Brain microvascular endothelial cell (primary cell): ENCODE measurements at regions not wholly inside any gene's neighbourhood (a gene's known extent, or its start where the extent isn't known, plus 50 kb on each side); places are given as distances from the start of the nearest gene placed in this dataset.
"Not testable (repeated sequence)": the region's sequence is repeated elsewhere in the genome, so short reads cannot be mapped to it uniquely, and the experiment has no call there.

Source experiments
- DNase-seq: peaks from one replicate; pipeline ENCODE4 v3.0.0-alpha.2; 2020
- H3K27ac ChIP-seq: fragments of 250-450 bp; sonication (Bioruptor Pico); 2 replicates; pipeline ENCODE4 v1.5.1; 2020; ENCODE audit warnings: mild to moderate bottlenecking, moderate library complexity
- H3K27me3 ChIP-seq: fragments of 250-450 bp; sonication (Bioruptor Pico); replicated peaks from 2 replicates; pipeline ENCODE4 v1.5.1; 2020; ENCODE audit warnings: mild to moderate bottlenecking
- H3K36me3 ChIP-seq: fragments of 250-450 bp; sonication (Bioruptor Pico); replicated peaks from 2 replicates; pipeline ENCODE4 v1.5.1; 2020; ENCODE audit warnings: mild to moderate bottlenecking
- H3K4me3 ChIP-seq: 2 replicates; pipeline ENCODE4 v1.5.1; 2011; ENCODE audit warnings: low read depth, mild to moderate bottlenecking, control low read depth, low read length, moderate library complexity
- in situ Hi-C: cut with HindIII; loops from 2 replicates; pipeline ENCODE4 v1.10.0; 2017; ENCODE audit warnings: low sequenced_read_pairs, low pct_ligation_motif_present
- TF ChIP-seq, protein P1 (sequence below): IDR thresholded peaks from 2 replicates; pipeline ENCODE4 v1.5.1; 2011; ENCODE audit warnings: low read depth, mild to moderate bottlenecking, moderate library complexity, low read length, control low read depth, inconsistent platforms; ENCODE audit errors: missing control alignments

DNA sequence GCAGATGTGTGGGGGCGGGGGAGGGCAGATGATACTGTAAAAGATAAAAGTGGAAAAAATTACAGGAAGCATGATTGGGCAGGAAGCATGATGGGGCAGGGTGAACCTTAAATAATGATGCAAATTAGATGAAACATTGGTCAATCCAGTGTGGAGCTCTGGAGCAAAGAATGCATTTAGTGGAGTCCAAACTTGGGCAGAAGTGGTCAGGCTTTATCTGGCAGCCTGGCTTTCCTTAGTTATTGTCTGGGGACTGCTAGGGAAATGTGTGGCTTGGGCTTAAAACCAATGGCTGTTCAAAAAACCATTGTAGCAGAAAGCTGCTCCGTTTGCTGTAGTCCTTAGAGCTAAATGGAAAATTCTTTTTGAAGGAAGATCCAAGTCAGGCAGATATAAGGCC is 1077.3 kb upstream of the MIR17HG start:
- in situ Hi-C loops, result no loop called here
- DNase-seq, result no peak
- TF ChIP-seq, protein P1, sequence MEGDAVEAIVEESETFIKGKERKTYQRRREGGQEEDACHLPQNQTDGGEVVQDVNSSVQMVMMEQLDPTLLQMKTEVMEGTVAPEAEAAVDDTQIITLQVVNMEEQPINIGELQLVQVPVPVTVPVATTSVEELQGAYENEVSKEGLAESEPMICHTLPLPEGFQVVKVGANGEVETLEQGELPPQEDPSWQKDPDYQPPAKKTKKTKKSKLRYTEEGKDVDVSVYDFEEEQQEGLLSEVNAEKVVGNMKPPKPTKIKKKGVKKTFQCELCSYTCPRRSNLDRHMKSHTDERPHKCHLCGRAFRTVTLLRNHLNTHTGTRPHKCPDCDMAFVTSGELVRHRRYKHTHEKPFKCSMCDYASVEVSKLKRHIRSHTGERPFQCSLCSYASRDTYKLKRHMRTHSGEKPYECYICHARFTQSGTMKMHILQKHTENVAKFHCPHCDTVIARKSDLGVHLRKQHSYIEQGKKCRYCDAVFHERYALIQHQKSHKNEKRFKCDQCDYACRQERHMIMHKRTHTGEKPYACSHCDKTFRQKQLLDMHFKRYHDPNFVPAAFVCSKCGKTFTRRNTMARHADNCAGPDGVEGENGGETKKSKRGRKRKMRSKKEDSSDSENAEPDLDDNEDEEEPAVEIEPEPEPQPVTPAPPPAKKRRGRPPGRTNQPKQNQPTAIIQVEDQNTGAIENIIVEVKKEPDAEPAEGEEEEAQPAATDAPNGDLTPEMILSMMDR, result no peak
- H3K36me3 ChIP-seq, result no peaks in the 10 kb centered on the region
- no peak overlapping the region for H3K4me3 ChIP-seq
- no peak overlapping the region for H3K27ac ChIP-seq
- H3K27me3 ChIP-seq, result no peaks in the 10 kb centered on the region

GRCh38 chr13:90272356-90272755 is 1075.1 kb upstream of the MIR17HG start:
- TF ChIP-seq, protein P1, result no peak
- no peak for DNase-seq
- Histone ChIP-seq H3K36me3 (no peaks in the 10 kb centered on the region), H3K27ac (no peak overlapping the region), H3K27me3 (no peaks in the 10 kb centered on the region), H3K4me3 (no peak overlapping the region)
- in situ Hi-C loops, result no loop called here

- H3K27ac ChIP-seq, result no peak overlapping the region
- H3K27me3 ChIP-seq, result no peaks in the 10 kb centered on the region
- TF ChIP-seq, protein P1, result no peak
- H3K4me3 ChIP-seq, result no peak overlapping the region
- DNase-seq, result no peak
- H3K36me3 ChIP-seq, result no peaks in the 10 kb centered on the region
- in situ Hi-C loops, result no loop called here
Observed at GRCh38 chr13:90276216-90276615, 1071.3 kb upstream of the MIR17HG start.

- in situ Hi-C loops, H3K27me3 ChIP-seq: not testable (repeated sequence)
Observed at GRCh38 chr13:90278231-90278630, 1069.3 kb upstream of the MIR17HG start.

DNA sequence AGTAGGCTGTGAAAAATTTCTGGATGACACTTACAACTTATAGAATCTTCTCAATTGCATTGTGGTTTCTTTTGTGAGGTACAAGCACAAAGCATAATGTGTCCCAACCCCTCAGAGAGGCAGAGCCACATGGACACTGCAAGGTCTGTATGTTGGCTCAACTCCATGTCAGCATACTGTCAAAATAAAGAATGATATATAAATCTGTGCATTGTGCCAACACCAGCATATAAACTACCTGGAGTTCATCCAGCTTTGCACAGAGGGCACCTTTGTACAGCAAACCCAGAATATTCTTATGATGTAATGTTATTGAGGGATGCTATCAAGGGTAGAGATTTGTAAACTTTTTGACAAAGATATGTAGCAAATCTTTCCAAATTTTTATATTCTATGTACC is 1065.8 kb upstream of the MIR17HG start:
- DNase-seq, result no peak
- H3K27ac ChIP-seq, result no peak overlapping the region
- H3K36me3 ChIP-seq, result no peaks in the 10 kb centered on the region
- in situ Hi-C loops, result no loop called here
- H3K27me3 ChIP-seq, result no peaks in the 10 kb centered on the region
- TF ChIP-seq, protein P1, result no peak
- H3K4me3 ChIP-seq, result no peak overlapping the region

More at GRCh38 chr13:90278231-90278630, 1069.3 kb upstream of the MIR17HG start:
- H3K36me3 ChIP-seq, DNase-seq, H3K4me3 ChIP-seq, H3K27ac ChIP-seq: not testable (repeated sequence)

GRCh38 chr13:90287521-90287920 is 1060.0 kb upstream of the MIR17HG start:
- H3K36me3 ChIP-seq, result no peaks in the 10 kb centered on the region
- TF ChIP-seq, protein P1, result no peak
- no peaks in the 10 kb centered on the region for H3K27me3 ChIP-seq
- in situ Hi-C loops, result no loop called here
- H3K4me3 ChIP-seq, result no peak overlapping the region
- H3K27ac ChIP-seq, result no peak overlapping the region
- DNase-seq, result no peak
